Prostate gland (tissue), 2 donors: ENCODE measurements at regions not wholly inside any gene's neighbourhood (a gene's known extent, or its start where the extent isn't known, plus 50 kb on each side); places are given as distances from the start of the nearest gene placed in this dataset.
"Not testable (repeated sequence)": the region's sequence is repeated elsewhere in the genome, so short reads cannot be mapped to it uniquely, and the experiment has no call there.

ENCODE experiments used
- DNase-seq: peaks from one replicate; pipeline ENCODE4 v3.0.0-alpha.2; 2019; ENCODE audit warnings: low spot score
- H3K27ac ChIP-seq, 2 donors: fragments of 200-600 bp; sonication (generic); 2 replicates each; pipeline ENCODE4 v1.5.1; 2017 to 2019
- H3K27me3 ChIP-seq: fragments of 200-600 bp; sonication (generic); replicated peaks from 2 replicates; pipeline ENCODE4 v1.5.1; 2019; ENCODE audit not compliant: insufficient read depth
- H3K36me3 ChIP-seq, 2 donors: fragments of 200-600 bp; sonication (generic); 1 replicate in 1 of 2; 2 replicates in 1 of 2; pipeline versions ENCODE4 v1.5.1 to v1.8.1; 2017 to 2019
- H3K4me1 ChIP-seq: fragments of 200-600 bp; sonication (generic); replicated peaks from 2 replicates; pipeline ENCODE4 v1.5.1; 2019
- H3K4me3 ChIP-seq, 2 donors: fragments of 200-600 bp; sonication (generic); 2 replicates each; pipeline ENCODE4 v1.5.1; 2017 to 2019
- H3K9me3 ChIP-seq: fragments of 200-600 bp; sonication (generic); 2 replicates; pipeline ENCODE4 v1.5.1; 2017
- POLR2A ChIP-seq: fragments of 450-650 bp; IDR thresholded peaks from one replicate; pipeline ENCODE4 v1.6.1; 2016; ENCODE audit warnings: antibody characterized with exemption, mild to moderate bottlenecking
- POLR2AphosphoS5 ChIP-seq: sonication (generic); formaldehyde crosslinking; IDR thresholded peaks from one replicate; pipeline ENCODE4 v1.6.1; 2017; ENCODE audit warnings: antibody characterized with exemption
- WGBS: methylation state at CpG from one replicate; pipeline ENCODE4 v1.1.5; 2018; 5-methylcytosine and 5-hydroxymethylcytosine counted together
- intact Hi-C: fragments of 100-400 bp; cut with DNase I; formaldehyde crosslinking; loops from one replicate; pipeline ENCODE4 v1.14.2; 2022
- TF ChIP-seq, protein P1 (sequence below), 4 experiments: fragments of 200-600 bp in 2 of 4; fragments of 450-650 bp in 2 of 4; sonication (generic) in 2 of 4; IDR thresholded peaks; 1 replicate in 3 of 4; 2 replicates in 1 of 4; pipeline ENCODE4 v1.5.1; 2016 to 2019; ENCODE audit warnings: antibody characterized with exemption in 4 of 4, mild to moderate bottlenecking in 2 of 4, moderate library complexity in 2 of 4

DNA sequence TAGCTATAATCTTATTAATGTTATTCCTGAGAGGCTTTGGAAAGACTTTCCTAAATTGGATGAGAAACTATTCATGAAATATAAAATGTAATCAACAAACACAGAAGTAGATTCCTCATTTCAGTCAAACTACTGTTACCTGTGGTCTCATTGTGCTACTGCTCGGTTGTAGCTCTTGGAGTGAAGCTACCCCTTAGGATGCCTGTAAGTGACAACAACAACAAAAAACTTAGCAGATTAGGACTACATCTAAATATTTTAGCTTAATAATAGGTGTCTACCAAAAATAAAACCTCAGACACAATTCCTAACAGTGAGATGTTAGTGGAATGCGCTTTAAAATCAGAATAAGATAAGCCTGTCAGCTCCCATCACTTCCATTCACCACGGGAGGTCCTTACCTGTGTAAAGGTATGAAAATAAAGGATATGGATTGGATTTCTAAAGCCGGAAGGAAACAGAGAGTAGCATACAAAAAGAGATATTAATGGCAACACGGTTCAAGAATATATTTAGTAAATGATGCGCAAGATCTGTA, 369.2 kb downstream of the OSTF1 start:
- DNase-seq: no peak
- H3K9me3 ChIP-seq: no peaks in the 10 kb centered on the region
- 84% methylated on average over 6 of the region's 6 CpGs for WGBS
- H3K4me1 ChIP-seq: no peaks in the 10 kb centered on the region
- no peak for TF ChIP-seq POLR2AphosphoS5
- no peak for TF ChIP-seq POLR2A
- TF ChIP-seq, protein P1, sequence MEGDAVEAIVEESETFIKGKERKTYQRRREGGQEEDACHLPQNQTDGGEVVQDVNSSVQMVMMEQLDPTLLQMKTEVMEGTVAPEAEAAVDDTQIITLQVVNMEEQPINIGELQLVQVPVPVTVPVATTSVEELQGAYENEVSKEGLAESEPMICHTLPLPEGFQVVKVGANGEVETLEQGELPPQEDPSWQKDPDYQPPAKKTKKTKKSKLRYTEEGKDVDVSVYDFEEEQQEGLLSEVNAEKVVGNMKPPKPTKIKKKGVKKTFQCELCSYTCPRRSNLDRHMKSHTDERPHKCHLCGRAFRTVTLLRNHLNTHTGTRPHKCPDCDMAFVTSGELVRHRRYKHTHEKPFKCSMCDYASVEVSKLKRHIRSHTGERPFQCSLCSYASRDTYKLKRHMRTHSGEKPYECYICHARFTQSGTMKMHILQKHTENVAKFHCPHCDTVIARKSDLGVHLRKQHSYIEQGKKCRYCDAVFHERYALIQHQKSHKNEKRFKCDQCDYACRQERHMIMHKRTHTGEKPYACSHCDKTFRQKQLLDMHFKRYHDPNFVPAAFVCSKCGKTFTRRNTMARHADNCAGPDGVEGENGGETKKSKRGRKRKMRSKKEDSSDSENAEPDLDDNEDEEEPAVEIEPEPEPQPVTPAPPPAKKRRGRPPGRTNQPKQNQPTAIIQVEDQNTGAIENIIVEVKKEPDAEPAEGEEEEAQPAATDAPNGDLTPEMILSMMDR (IDR thresholded peaks at IDR 0.05): no peak
- intact Hi-C loops: no loop called here
- no peak overlapping the region for H3K27ac ChIP-seq
- H3K36me3 ChIP-seq: no peaks in the 10 kb centered on the region
- H3K4me3 ChIP-seq: no peak overlapping the region
- no peaks in the 10 kb centered on the region for H3K27me3 ChIP-seq

DNA sequence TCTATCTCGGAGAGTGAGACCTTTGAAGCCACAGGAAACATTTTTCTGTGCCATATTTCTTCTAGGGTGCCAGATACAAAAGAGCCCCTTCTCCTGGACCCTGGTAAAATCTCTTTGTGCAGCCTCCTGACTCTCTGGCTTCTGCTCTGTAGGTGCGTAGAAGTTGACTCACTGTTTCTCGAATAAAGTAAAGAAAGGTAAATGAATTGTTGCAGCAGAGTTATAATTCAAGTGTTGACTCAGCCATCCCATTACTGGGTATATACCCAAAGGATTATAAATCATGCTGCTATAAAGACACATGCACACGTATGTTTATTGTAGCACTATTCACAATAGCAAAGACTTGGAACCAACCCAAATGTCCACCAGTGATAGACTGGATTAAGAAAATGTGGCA, 371.0 kb downstream of the OSTF1 start:
- 54% methylated on average over 4 of the region's 4 CpGs for WGBS

DNA sequence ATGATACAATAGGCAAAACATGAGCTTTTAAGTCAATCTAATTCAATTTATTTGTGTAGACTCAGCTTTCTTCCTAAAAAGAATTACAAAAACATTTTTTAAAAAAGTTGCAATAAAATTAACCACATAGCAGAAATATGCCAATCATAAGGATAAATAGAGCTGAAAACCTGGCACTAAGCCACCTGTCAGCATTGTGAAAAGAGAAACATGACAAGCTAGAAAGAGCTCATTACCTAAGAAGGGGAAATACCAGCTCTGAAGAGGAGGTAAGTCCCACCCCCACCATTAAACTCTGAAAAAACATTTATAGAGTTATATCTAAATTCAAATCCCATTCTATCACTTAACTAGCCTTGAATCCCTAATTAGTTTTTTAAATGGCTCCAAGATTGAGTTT, 372.9 kb downstream of the OSTF1 start:
- H3K27ac ChIP-seq: no peak overlapping the region
- DNase-seq: no peak
- TF ChIP-seq POLR2A (no peak), POLR2AphosphoS5 (no peak)
- TF ChIP-seq, protein P1 (IDR thresholded peaks at IDR 0.05): no peak
- intact Hi-C loops: no loop called here
- no peaks in the 10 kb centered on the region for H3K4me1 ChIP-seq
- H3K9me3 ChIP-seq: no peaks in the 10 kb centered on the region
- no peak overlapping the region for H3K4me3 ChIP-seq
- H3K27me3 ChIP-seq: no peaks in the 10 kb centered on the region
- no peaks in the 10 kb centered on the region for H3K36me3 ChIP-seq

More for the DNA sequence above, 371.0 kb downstream of the OSTF1 start:
- H3K9me3 ChIP-seq, intact Hi-C loops, H3K4me3 ChIP-seq, H3K27ac ChIP-seq, H3K4me1 ChIP-seq, DNase-seq, H3K36me3 ChIP-seq, H3K27me3 ChIP-seq: not testable (repeated sequence)

DNA sequence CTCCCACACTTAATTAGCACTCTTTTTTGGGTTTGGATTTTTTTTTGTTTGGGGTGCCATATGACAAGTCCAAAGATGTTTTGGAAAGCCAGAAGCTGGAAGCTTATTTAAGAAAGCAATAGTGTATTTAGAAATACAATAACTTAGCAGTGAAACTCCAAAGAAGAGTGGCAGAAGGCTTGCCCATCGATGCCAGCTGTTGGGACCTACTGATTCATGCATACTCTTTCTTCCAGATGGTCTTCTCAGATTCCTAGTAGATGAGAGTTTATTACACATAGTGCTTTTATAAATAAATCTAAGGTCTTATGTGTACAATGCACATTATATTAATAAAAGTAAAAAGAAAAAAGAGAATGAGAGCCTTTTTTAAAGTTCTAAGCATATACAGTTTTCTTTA, 374.6 kb downstream of the OSTF1 start:
- no peaks in the 10 kb centered on the region for H3K4me1 ChIP-seq
- intact Hi-C loops: no loop called here
- no peaks in the 10 kb centered on the region for H3K27me3 ChIP-seq
- no peak overlapping the region for H3K4me3 ChIP-seq
- 89% methylated on average over 1 of the region's 1 CpG for WGBS
- no peaks in the 10 kb centered on the region for H3K36me3 ChIP-seq
- no peak for DNase-seq
- H3K27ac ChIP-seq: no peak overlapping the region
- no peaks in the 10 kb centered on the region for H3K9me3 ChIP-seq
- no peak for TF ChIP-seq POLR2AphosphoS5

DNA sequence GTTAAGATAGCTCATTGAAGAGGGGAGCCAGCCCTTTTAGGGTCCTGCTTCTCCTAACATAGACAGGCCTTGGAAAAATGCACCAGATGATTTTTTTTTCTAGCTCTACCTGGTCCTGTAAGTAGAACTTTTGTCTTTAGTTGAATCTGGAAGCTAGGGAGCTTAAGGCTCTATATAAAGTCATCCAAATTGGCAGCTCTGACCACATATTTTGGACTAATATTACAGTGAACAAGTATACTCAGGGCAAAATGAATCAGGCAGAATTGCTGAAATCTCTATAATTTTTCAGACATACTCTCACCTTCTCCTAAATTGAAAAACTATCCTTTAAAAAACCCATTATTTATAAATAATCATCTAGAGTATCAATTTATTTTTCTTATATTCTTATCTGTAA, 375.6 kb downstream of the OSTF1 start:
- Histone ChIP-seq H3K9me3 (no peaks in the 10 kb centered on the region), H3K4me3 (no peak overlapping the region), H3K27ac (no peak overlapping the region), H3K36me3 (no peaks in the 10 kb centered on the region), H3K27me3 (no peaks in the 10 kb centered on the region), H3K4me1 (no peaks in the 10 kb centered on the region)
- TF ChIP-seq POLR2AphosphoS5 (no peak), POLR2A (no peak)
- TF ChIP-seq, protein P1 (IDR thresholded peaks at IDR 0.05): no peak
- intact Hi-C loops: no loop called here
- no peak for DNase-seq

DNA sequence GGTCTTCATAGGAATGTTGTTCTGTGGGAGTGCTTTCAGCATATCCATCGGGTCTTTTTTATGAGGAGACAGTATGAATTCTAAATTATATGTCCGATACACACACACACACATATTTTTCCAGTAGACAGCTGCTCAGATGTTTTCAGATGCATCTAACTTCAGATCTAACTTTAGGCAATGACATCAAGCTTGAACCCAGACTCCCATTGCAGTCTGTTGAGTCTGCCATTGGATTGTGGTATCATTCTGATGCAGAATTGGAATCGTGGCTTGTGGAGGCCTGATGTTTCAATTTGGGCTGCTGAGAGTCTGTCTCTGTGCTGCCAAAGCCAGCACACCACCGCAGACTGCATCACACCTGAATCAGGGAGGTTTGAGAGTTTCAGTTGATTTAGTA, 376.4 kb downstream of the OSTF1 start:
- WGBS: 95% methylated on average over 4 of the region's 4 CpGs
- H3K9me3 ChIP-seq: no peaks in the 10 kb centered on the region
- no peaks in the 10 kb centered on the region for H3K4me1 ChIP-seq
- no peak overlapping the region for H3K27ac ChIP-seq
- no peak for TF ChIP-seq POLR2A
- TF ChIP-seq POLR2AphosphoS5: no peak
- TF ChIP-seq, protein P1 (IDR thresholded peaks at IDR 0.05): no peak
- intact Hi-C loops: no loop called here
- H3K27me3 ChIP-seq: no peaks in the 10 kb centered on the region
- no peaks in the 10 kb centered on the region for H3K36me3 ChIP-seq
- no peak overlapping the region for H3K4me3 ChIP-seq
- DNase-seq: no peak
